ENCODE measurements at regions not wholly inside any gene's neighbourhood (a gene's known extent, or its start where the extent isn't known, plus 50 kb on each side); places are given as distances from the start of the nearest gene placed in this dataset.
"Not testable (repeated sequence)": the region's sequence is repeated elsewhere in the genome, so short reads cannot be mapped to it uniquely, and the experiment has no call there.

- no peak for TF ChIP-seq CTCF (IDR thresholded peaks at IDR 0.05)
- no peaks in the 10 kb centered on the region for H3K4me1 ChIP-seq
- no peak overlapping the region for H3K27ac ChIP-seq
- no peaks in the 10 kb centered on the region for H3K27me3 ChIP-seq
- intact Hi-C loops (cut with DNase I): no loop called here
- no peaks in the 10 kb centered on the region for H3K36me3 ChIP-seq
- no peak for DNase-seq (ENCODE audit: low spot score in 2 of 2)
- H3K9me3 ChIP-seq: no peaks in the 10 kb centered on the region
- no peak overlapping the region for H3K4me3 ChIP-seq
Measured at GRCh38 chr14:105711841-105712460, 185.6 kb downstream of the TMEM121 start.

GRCh38 chr14:105712670-105713069 lies 186.3 kb downstream of the TMEM121 start:
- not testable (repeated sequence) for H3K27me3 ChIP-seq

GRCh38 chr14:105713160-105713559 lies 186.8 kb downstream of the TMEM121 start:
- DNase-seq (ENCODE audit: low spot score in 2 of 2); H3K4me3 ChIP-seq; H3K4me1 ChIP-seq; H3K9me3 ChIP-seq; H3K27ac ChIP-seq; H3K36me3 ChIP-seq; intact Hi-C loops (cut with DNase I); H3K27me3 ChIP-seq: not testable (repeated sequence)

More at GRCh38 chr14:105712670-105713069, 186.3 kb downstream of the TMEM121 start:
- H3K27ac ChIP-seq; H3K4me3 ChIP-seq; intact Hi-C loops (cut with DNase I); H3K4me1 ChIP-seq; H3K9me3 ChIP-seq; DNase-seq (ENCODE audit: low spot score in 2 of 2); H3K36me3 ChIP-seq: not testable (repeated sequence)

GRCh38 chr14:105713836-105714235 lies 187.5 kb downstream of the TMEM121 start:
- intact Hi-C loops (cut with DNase I); H3K9me3 ChIP-seq; DNase-seq (ENCODE audit: low spot score in 2 of 2); H3K36me3 ChIP-seq; H3K4me3 ChIP-seq; H3K27ac ChIP-seq; H3K27me3 ChIP-seq; H3K4me1 ChIP-seq: not testable (repeated sequence)

GRCh38 chr14:105718787-105719186 lies 192.4 kb downstream of the TMEM121 start:
- H3K4me3 ChIP-seq; intact Hi-C loops (cut with DNase I); H3K27me3 ChIP-seq; H3K9me3 ChIP-seq; H3K4me1 ChIP-seq; H3K27ac ChIP-seq; H3K36me3 ChIP-seq; DNase-seq (ENCODE audit: low spot score in 2 of 2): not testable (repeated sequence)

GRCh38 chr14:105720106-105720505 lies 193.7 kb downstream of the TMEM121 start:
- H3K9me3 ChIP-seq; H3K4me3 ChIP-seq; H3K27me3 ChIP-seq; H3K36me3 ChIP-seq; DNase-seq (ENCODE audit: low spot score in 2 of 2); H3K27ac ChIP-seq; H3K4me1 ChIP-seq; intact Hi-C loops (cut with DNase I): not testable (repeated sequence)

- H3K4me3 ChIP-seq; H3K27me3 ChIP-seq; H3K27ac ChIP-seq; DNase-seq (ENCODE audit: low spot score in 2 of 2); H3K36me3 ChIP-seq; H3K4me1 ChIP-seq; intact Hi-C loops (cut with DNase I); H3K9me3 ChIP-seq: not testable (repeated sequence)
Measured at GRCh38 chr14:105720852-105721601, 194.6 kb downstream of the TMEM121 start.

GRCh38 chr14:105721602-105721970 lies 195.2 kb downstream of the TMEM121 start:
- H3K27ac ChIP-seq; H3K36me3 ChIP-seq; H3K27me3 ChIP-seq; H3K4me3 ChIP-seq; DNase-seq (ENCODE audit: low spot score in 2 of 2); H3K4me1 ChIP-seq; intact Hi-C loops (cut with DNase I); H3K9me3 ChIP-seq: not testable (repeated sequence)

GRCh38 chr14:105721996-105722709 lies 195.8 kb downstream of the TMEM121 start:
- H3K36me3 ChIP-seq; intact Hi-C loops (cut with DNase I); H3K4me1 ChIP-seq; H3K27ac ChIP-seq; H3K9me3 ChIP-seq; DNase-seq (ENCODE audit: low spot score in 2 of 2); H3K27me3 ChIP-seq; H3K4me3 ChIP-seq: not testable (repeated sequence)

- H3K4me3 ChIP-seq; H3K27me3 ChIP-seq; H3K9me3 ChIP-seq; H3K4me1 ChIP-seq; H3K36me3 ChIP-seq; intact Hi-C loops (cut with DNase I); DNase-seq (ENCODE audit: low spot score in 2 of 2); H3K27ac ChIP-seq: not testable (repeated sequence)
Measured at GRCh38 chr14:105723271-105723670, 196.9 kb downstream of the TMEM121 start.

GRCh38 chr14:105723776-105724175 lies 197.4 kb downstream of the TMEM121 start:
- H3K36me3 ChIP-seq; H3K27me3 ChIP-seq; H3K9me3 ChIP-seq; H3K4me3 ChIP-seq; H3K27ac ChIP-seq; intact Hi-C loops (cut with DNase I); H3K4me1 ChIP-seq; DNase-seq (ENCODE audit: low spot score in 2 of 2): not testable (repeated sequence)

GRCh38 chr14:105729825-105730368 lies 203.5 kb downstream of the TMEM121 start:
- DNase-seq (ENCODE audit: low spot score in 2 of 2); H3K36me3 ChIP-seq; H3K4me1 ChIP-seq; H3K27ac ChIP-seq; H3K27me3 ChIP-seq; intact Hi-C loops (cut with DNase I); H3K4me3 ChIP-seq; H3K9me3 ChIP-seq: not testable (repeated sequence)

GRCh38 chr14:105730731-105731130 lies 204.3 kb downstream of the TMEM121 start:
- intact Hi-C loops (cut with DNase I); H3K27ac ChIP-seq; H3K27me3 ChIP-seq; H3K9me3 ChIP-seq; H3K4me3 ChIP-seq; H3K4me1 ChIP-seq; H3K36me3 ChIP-seq; DNase-seq (ENCODE audit: low spot score in 2 of 2): not testable (repeated sequence)

Measured in ascending aorta (tissue), 2 donors.